ENCODE measurements at regions not wholly inside any gene's neighbourhood (a gene's known extent, or its start where the extent isn't known, plus 50 kb on each side); places are given as distances from the start of the nearest gene placed in this dataset.

GRCh38 chr12:67193704-67194103, 75.5 kb upstream of the CAND1 start (continued):
- no peak for TF ChIP-seq ATF3 (CRISPR knock-in tag; IDR thresholded peaks at IDR 0.05)
- no peak for TF ChIP-seq NFE2L2 (IDR thresholded peaks at IDR 0.05; ENCODE audit: low read length)
- TF ChIP-seq ATF7 (IDR thresholded peaks at IDR 0.05) = no peak
- TF ChIP-seq ATF7 (CRISPR knock-in tag; IDR thresholded peaks at IDR 0.05) = no peak
- no peak for TF ChIP-seq ZNF563 (CRISPR knock-in tag; IDR thresholded peaks at IDR 0.05)
- 0 out of 2 replicates have a peak, but pooled peaks have one; percentile 23 for TF ChIP-seq HDAC2 (CRISPR knock-in tag; IDR thresholded peaks at IDR 0.05)
- 0 out of 2 replicates have a peak, but pooled peaks have one; percentile 26 for TF ChIP-seq ZBTB43 (CRISPR knock-in tag; conservative IDR thresholded peaks at IDR 0.05)
- peak; percentile 97 for TF ChIP-seq MIER2 (CRISPR knock-in tag; IDR thresholded peaks at IDR 0.05)
- no peak for TF ChIP-seq CBX2 (IDR thresholded peaks at IDR 0.05; ENCODE audit: low read depth, low read length)
- TF ChIP-seq CBX2 (CRISPR knock-in tag; IDR thresholded peaks at IDR 0.05; ENCODE audit: low read depth) = no peak
- TF ChIP-seq TERF1 (CRISPR knock-in tag; IDR thresholded peaks at IDR 0.05) = no peak
- TF ChIP-seq ZNF407 (CRISPR knock-in tag; IDR thresholded peaks at IDR 0.05; ENCODE audit: not compliant biosample characterization) = no peak

All from HepG2 (cell line).